NCI-H82 (cell line): ENCODE measurements at regions not wholly inside any gene's neighbourhood (a gene's known extent, or its start where the extent isn't known, plus 50 kb on each side); places are given as distances from the start of the nearest gene placed in this dataset.

ENCODE experiments used
- DNase-seq: peaks from one replicate; lab custom pipeline; 2025; lab: John Stamatoyannopoulos, UW

DNA sequence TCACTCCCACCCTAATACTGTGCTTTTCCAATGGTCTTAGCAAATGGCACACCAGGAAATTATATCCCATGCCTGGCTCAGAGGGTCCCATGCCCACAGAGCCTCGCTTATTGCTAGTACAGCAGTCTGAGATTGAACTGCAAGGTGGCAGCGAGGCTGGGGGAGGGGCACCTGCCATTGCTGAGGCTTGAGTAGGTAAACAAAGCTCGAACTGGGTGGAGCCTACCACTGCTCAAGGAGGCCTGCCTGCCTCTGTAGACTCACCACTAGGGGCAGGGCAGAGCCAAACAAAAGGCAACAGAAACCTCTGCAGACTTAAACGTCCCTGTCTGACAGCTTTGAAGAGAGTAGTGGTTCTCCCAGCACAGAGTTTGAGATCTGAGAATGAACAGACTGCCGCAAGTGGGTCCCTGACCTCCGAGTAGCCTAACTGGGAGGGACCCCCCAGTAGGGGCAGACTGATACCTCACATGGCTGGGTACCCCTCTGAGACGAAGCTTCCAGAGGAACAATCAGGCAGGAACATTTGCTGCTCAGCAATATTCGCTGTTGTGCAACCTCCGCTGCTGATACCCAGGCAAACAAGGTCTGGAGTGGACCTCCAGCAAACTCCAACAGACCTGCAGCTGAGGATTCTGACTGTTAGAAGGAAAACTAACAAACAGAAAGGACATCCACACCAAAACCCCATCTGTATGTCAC is 150.7 kb upstream of the FOXA2 start:
- DNase-seq, result peak; percentile 50

DNA sequence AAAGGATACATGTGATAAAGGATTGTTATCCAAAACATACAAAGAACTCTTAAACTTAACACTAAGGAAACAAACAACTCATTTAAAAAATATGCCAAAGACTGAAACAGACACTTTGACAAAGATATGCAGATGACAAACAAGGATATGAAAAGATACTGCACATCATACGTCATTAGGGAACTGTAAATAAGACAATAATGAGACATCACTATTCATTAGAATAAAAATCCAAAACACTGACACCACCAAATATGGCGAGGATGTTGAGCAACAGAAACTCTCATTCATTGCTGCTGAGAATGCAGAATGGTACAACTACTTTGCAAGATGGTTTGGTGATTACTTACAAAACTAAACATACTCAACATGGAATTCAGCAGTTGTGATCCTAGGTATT is 156.5 kb upstream of the FOXA2 start:
- no peak for DNase-seq

DNA sequence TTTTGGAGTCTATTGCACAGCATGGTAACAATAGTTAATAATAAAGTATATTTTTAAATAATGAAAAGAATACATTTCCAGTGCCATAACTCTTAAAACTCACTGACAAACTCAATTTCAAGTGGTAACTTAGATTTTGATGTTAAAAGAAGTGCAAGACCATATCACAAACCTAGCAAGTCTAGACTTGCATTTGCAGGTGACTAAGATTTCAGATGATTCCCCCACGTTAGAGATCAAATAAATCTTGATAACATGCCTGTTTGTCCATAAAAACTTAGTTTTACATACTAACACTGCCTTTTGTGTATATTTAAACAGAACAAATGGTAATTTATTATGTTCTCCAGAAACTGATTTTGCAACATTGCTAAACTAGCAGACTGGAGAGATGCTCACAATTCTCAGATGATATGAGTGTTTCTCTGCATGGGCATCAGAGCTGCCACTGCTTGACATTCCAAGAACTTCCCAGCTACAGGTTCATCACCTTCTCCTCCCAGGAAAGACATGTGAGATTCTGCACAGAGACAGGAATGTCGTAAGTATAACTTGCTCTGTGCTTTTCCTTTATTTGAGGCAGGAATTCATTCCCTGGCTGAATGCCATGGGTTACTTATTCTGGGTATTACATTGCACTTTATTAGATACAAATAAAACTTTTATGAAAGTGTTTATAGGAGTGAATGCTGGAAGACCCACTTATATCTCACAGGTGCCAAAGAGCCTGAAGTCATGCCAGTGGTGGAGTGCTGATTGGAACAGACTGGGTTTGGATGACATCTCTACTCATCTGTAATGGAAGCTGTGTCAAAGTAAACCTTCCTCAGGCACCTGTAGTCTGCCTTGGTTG is 160.2 kb upstream of the FOXA2 start:
- no peak for DNase-seq

DNA sequence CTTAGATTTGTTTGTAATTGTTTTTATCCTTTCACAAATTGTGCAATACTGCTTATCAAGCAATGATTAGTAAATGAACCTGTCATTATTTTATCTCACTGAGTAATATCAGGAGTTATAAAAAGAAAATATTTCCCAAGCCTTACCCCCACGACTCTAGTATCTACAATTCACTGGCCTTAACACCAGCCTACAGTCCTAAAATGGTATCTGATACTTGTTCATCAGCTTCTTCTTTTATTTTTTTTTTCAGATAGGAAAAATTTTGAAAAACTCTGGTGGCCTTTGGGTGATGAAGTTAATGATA is 160.8 kb upstream of the FOXA2 start:
- DNase-seq, result no peak

DNA sequence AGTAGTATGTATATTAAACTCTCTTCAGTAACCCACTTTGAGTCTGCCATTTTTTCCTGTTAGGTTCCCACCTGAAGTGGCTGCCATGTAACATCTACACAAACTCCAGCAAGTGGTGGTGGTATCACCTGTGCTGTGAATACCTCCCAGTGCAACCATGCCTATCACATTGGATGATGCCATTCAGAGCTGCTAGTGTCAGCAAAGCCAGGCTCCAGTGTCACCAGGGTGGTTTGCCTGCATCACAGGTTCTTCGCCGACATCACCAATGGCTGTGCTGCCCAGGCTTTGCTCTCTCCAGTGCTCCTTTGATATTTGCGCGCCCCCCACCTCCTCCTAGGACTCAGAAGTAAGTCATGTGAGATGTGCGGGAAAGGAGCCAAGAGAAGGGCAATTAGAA is 162.6 kb upstream of the FOXA2 start:
- no peak for DNase-seq

DNA sequence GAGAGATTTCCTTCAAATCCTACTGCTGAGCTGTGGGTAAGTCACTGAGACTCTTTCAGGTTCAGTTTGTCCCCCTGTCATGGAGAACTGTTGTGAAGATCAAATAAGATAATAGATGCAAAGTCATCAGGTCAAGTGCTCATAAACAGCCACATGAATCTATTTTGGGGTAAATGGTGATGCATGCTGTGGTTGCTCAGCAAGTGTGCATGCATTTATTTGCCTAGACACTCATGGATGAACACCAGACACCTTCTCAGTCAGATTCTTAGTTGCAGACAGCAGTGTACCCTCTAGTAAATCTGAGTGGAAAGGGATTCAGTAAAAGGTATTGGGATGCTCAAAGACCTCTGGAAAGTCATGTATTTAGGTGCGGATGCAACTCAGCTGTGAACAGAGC is 168.0 kb upstream of the FOXA2 start:
- DNase-seq, result no peak

DNA sequence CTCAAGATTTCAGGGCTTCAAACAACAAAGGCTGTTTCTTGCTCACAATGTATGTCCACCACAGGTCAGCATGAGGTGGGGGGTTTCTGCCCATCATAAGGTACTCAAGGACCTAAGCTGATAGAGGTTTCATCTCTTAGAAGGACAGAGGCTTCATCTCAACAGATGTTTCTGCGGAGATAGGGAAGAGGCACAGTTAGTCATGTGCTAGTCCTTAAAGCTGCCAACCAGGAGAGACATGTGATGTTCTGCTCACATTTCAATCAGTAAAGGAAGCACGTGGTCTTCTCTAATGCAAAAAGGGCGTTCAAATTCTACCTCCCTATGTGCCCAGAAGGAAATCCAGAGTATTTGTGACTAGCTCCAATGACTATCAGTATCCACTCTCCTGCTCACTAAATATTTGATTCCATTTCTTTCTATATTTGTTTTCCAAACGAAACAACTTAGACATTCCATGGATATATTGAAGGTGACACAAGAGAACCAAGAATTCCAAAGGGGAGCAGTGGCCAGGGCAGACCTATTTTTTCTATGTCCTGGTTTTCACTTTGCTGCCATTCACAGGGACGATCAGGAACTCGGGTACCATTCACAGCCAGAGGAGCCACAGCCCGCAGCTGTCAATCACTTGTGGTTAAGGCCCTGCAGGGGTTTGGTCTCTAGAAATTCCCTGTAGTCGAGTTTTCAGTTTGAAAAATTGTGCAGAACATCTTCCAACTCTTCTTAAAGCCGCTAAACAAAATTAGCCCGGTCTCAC is 173.2 kb upstream of the FOXA2 start:
- DNase-seq, result no peak

DNA sequence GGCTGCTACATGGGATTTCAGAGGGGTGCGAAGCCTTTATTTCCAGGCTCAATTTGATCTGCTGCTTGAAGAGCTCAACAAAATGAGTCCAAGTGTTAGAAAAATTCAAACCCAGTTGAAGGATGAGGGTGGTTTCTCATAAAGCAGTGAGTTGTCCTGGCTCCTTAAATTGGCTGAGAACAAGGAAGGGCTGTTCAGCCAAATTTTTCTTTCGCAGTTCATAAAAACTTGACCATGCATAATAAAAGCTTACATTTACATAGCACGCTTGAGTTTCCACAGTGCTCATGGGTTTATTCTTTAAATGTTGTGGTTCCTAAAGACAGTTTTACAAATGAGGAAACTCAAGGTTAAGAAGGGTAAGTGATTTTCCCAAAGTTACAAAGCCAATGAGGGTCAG is 174.4 kb upstream of the FOXA2 start:
- DNase-seq, result no peak

DNA sequence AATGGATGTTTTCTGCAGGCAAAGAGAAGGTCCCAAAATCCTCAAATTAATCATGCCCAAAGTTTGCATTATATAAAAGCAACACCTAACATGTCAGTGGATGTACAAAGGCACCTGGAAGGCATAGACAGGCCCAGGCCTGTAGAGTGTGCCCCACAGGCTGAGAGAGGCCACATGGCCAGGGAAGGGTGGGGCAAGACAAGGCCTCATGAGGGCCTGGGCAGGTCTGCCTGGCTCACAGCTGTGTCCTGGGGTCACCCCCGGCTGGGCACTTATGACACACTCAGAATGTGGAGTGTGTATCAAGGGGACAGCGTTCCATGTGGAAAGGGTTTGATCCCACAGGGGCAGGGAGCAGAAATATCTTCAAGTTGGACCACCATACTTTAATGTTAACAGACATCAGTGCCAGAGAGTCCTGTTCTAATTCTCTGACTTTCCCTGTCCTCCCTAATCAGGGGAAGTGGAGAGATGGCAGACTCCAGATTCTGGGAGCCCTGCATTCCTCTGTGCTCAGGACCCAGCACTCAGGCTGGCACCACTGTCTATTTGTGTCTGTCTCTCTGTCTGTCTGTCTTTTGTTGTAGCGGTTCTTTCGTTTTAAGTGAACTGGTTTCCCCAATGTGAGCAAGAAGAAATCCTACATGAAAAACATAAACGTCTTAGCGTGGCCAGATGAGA is 178.3 kb upstream of the FOXA2 start:
- no peak for DNase-seq

DNA sequence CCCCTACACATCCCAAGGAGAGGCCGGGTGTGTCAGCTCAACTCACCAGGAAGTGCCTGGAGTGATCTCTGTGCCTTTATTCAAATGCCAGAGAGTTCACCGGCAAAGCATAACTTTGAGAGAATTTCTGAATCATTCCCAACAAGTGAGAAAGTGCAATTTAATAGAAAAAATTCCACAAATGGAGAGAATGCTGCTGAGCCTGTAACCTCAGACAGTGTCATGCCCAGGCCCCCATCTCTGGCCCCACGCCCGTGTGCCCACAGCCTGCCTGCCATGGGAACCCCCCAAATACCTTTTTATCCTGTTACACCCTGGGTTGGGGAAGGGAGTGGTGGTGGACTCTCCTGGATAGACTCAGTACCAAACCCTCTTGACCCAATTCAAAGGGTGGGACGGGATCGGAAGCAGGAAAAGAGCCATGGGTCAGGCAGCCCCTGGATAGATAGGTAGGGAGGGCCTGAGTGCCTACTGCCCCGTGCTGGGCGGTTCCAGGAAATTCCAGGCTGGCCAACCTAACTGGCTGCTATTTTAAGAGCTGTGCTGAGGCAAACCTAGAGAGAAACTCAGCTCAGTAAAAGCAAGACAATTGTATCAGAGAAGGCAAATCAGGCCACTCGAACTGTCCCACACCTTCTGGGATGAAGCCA is 179.0 kb upstream of the FOXA2 start:
- DNase-seq, result no peak

DNA sequence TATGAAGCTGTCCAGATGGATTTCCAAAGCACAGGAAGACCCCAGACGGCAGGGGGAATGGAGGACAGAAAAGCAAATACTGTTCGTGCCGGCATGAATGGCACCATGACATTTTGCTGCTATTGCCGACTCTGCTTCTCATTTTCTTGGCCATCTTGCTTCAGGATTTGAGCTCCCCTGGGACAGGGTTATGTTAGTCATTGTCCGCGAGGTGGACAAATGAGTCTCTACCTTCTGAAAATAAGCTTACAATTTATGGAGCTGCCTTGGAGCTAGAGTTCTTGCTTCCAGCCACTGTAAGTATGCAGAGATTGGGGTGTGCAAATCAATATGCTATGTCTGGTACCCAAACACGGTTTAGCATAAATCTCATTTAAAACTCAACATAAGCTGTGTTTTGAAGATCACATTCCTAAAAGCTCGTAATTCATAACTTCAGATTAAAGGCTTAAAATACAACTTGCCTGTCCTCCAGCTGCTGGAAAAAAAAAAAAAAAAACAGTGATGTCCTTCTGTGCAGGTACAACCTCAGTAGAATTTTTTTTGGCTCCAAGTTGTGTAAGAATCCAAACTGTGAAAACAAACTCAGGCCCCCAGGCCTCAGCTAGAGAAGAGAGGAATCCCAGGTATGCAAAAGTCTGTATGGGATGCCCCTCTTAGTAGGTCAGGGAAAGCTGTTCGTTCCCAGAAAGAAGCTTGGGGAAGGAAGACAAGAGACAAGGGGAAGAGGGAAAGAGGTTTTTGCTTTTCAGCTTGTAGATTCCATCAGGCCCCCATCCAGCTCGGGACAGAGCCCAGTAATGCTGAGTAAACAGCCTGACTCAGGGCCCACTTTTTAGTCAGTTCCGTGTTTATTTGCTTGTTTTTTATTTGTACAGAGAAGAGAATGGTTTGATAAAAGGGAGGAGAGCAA is 184.2 kb upstream of the FOXA2 start:
- DNase-seq, result no peak

DNA sequence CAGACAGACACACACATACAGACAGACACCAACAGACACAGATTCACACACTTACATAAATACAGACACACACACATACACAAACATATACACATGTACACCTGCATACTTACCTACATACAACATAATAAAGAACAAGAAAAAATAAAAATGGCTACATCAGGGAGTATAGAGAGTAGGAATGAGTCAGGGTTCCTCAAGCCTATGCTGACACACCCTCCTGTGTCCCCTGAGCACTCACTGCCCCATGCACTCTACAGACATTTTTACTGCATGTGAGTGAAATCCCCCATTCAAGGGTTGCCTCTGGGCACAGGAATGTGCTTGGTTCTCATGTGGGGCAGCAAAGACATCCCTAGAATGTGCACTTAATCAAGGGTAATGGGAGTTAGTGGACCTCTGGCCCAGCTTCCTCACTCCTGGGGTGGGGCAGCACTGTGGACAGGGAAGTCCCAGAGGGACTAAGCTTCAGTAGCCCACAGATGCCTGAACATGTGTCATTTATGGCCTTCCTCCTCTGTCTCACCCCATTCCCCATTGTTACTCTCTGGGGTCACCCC is 185.9 kb upstream of the FOXA2 start:
- no peak for DNase-seq

DNA sequence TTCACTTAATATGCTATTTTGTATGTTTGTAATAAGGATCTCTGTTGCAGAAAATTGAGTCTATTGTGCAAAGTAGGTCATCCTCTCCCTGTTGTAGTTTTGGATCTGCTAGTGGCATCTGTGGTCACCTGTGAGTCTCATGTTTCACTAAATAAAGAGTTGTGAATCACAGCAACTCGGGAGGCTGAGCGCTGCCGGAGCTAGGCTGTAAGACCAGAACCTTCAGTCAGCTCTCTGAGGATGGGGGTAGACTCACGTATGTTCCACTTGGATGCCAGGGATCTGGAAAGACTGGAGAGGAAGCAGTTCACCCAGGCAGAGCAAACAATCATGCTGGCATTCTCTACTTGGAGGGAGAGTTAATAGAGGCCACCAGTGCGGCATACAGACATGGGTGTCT is 187.3 kb upstream of the FOXA2 start:
- no peak for DNase-seq

DNA sequence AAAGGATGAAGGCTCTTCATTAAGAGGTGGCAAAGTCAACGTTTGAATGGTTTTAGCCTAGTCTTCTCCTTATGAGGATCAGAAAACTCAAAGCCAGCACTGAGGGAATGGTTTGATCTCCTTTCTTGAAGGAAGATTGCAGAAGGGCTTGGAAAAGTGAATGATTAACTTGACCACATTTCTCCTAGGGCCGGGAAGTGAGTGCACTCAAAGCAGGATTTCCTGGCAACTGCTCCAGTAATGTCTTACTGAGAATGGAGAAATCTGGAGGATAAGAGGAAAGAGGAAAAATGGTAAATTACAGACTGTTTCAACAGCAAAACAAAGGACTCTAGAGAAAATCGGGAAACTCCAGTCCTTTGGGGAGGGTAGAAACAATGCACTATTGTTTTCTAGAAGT is 189.0 kb upstream of the FOXA2 start:
- DNase-seq, result no peak

DNA sequence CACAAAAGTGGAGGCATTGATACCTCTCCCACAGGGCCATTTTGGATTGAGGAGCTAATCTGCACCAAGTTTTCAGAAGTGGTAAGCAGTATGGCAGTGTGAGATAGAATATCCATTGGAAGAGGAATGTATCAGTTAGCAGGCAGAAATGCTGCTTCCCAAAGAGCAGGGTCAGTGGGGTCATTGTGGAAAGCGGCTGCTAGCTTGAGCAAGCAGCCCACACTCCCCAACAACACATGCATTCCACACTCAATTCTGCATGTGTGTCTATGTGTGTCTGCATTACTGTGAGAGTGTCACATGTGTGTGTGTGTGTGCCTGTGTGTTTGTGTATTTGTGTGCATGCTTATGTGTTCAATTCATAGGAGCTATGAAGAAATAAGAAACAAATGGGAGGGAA is 190.9 kb upstream of the FOXA2 start:
- no peak for DNase-seq

DNA sequence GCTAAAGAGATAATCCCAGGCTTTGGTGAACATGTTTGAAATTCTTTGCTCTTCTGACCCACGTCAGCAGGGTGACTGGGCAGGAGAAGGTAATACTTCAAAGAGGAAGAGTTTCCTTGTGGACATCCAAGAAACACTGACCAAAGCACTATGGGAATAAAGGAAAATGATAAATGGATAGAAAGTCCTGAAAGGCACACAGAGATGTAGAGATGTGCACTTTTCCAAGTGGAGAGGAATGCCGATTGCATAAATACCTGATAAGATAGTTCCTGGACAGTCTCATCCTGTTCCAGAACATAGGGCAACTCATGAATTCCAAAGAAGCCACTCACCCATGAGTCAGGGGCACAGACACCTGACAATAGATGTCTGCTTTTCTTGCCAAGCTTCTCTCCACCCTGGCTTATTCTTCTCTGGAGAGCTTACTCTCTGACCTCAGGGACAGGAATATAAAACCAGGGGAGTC is 191.3 kb upstream of the FOXA2 start:
- DNase-seq, result no peak

DNA sequence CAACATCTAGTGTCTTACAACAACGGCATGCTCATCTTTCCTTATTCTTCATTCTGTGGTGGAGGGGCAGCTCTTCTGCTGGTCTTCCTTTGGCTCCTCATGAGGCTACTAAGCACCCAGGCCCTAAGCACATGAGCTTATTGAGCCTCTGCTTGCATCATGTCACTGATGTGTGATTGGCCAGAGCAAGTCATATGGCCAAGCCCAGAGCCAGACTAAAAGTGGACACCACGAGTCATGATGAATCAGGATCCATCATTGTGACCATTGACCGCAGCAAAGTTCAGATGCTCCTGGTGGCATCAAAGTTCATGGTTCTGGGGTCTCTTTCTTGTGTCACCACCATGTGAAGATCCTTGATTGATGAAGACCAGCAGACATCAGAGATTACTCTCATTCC is 192.0 kb upstream of the FOXA2 start:
- DNase-seq, result no peak

DNA sequence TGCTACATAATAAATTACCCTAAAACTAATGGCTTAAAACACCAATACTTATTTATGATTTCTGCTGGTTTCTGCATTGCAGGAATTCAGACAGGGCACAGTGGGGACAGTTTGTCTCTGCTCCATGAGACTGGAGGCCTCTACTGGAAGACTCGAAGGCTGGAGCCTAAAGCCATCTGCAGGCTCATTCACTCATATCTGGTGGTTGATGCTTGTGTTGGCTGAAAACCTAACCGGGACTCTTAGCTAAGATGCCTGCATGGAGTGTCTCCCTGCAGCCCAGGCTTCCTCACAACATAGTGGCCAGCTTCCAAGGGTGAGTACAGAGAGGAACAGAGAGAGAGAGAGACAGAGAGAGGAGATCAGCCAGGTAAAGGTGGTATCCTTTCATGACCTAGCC is 195.5 kb upstream of the FOXA2 start:
- no peak for DNase-seq

DNA sequence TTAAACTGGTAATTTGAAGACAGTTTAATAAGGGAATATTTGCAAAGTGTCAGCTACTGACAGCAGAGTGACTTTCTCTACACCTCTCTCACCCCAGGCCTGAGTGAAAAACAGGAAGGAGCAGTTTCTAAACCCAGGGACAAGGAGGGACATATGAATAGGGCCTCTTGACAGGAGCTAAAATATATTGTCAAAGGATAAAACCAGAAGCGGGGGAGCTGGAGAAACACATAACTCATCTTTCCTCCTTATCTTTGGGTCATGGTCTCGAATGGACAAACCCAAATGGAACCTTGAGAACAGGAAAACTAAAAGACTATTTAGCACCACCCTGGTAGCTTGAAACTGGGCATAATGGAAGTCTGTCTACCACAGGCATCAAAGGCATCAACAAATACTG is 197.5 kb upstream of the FOXA2 start:
- DNase-seq, result no peak

DNA sequence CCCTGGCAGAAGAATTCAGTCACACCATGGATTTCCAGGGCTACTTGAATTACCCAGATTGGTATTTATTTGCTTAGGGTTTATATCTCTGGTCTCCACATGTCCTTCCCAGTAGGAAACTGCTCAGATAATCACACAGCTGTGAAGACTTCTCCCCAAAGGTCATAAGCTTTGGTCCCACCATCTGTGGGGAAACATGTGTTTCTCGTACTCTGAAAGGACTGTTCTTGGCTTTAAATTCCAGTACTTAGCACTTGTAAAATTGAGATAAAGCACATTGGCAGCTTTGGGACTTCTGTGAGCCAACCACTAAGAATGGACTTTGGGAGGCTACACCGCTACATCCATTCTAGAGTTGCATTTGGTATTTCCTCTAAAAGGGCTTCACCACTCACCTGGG is 205.3 kb upstream of the FOXA2 start:
- DNase-seq, result no peak

DNA sequence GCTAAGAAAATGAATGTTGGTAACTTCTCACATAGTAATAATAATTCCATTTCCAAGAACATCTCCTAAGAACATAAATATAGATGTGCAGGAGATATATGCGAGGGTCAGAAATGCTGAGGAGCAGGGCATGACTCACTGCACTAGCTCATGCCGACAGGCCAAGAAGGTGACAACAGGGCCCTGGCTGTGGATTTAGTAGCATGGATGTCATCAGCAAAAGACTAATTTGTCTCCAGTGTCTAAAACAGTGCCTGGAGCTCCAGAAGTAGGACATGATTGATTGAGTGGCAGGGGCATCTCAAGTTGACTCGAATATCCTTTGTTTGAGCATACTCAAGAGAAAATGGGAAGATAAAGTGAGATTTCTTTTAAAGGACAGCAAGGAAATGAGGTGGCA is 207.0 kb upstream of the FOXA2 start:
- no peak for DNase-seq
